Neural cell (in vitro differentiated cells): ENCODE measurements at regions not wholly inside any gene's neighbourhood (a gene's known extent, or its start where the extent isn't known, plus 50 kb on each side); places are given as distances from the start of the nearest gene placed in this dataset.

Experiments
- H2AFZ ChIP-seq: fragments of 200-600, 300-800 bp; sonication (generic), shearing (Covaris generic); 2 replicates; pipeline ENCODE4 v1.6.0; 2014; ENCODE audit warnings: low read depth, mild to moderate bottlenecking, antibody characterized with exemption, low read length, moderate library complexity
- H3F3A ChIP-seq: fragments of 200-600 bp; shearing (Covaris generic); 2 replicates; pipeline ENCODE4 v1.6.1; 2016; ENCODE audit warnings: mild to moderate bottlenecking, moderate library complexity, mixed read lengths, antibody characterized with exemption, low read length; ENCODE audit not compliant: insufficient read depth, poor library complexity, severe bottlenecking
- H3K27ac ChIP-seq: fragments of 200-600, 300-800 bp; sonication (generic), shearing (Covaris generic); 2 replicates; pipeline ENCODE4 v1.5.1; 2014; ENCODE audit warnings: mild to moderate bottlenecking, low read length, moderate library complexity
- H3K27me3 ChIP-seq: fragments of 300-800, 200-600 bp; sonication (generic), shearing (Covaris generic); 2 replicates; pipeline ENCODE4 v1.6.0; 2014; ENCODE audit warnings: mild to moderate bottlenecking, low read depth, low read length, moderate library complexity; ENCODE audit not compliant: insufficient read depth
- H3K36me3 ChIP-seq: fragments of 300-800, 200-600 bp; sonication (generic), shearing (Covaris generic); 2 replicates; pipeline ENCODE4 v1.5.1; 2014; ENCODE audit warnings: mild to moderate bottlenecking, antibody characterized with exemption, low read length, moderate library complexity; ENCODE audit not compliant: insufficient read depth
- H3K4me2 ChIP-seq: fragments of 300-800, 200-600 bp; sonication (generic), shearing (Covaris generic); 2 replicates; pipeline ENCODE4 v1.6.0; 2014; ENCODE audit warnings: mild to moderate bottlenecking, low read length
- H3K4me3 ChIP-seq: fragments of 300-800, 200-600 bp; sonication (generic), shearing (Covaris generic); 2 replicates; pipeline ENCODE4 v1.5.1; 2014; ENCODE audit warnings: mild to moderate bottlenecking, low read length, moderate library complexity
- H3K79me2 ChIP-seq: fragments of 200-600 bp; shearing (Covaris generic); replicated peaks from 2 replicates; pipeline ENCODE4 v1.6.0; 2014; ENCODE audit warnings: mild to moderate bottlenecking, low read length, moderate library complexity; ENCODE audit not compliant: insufficient read depth
- H3K9ac ChIP-seq: fragments of 300-800, 200-600 bp; sonication (generic), shearing (Covaris generic); 2 replicates; pipeline ENCODE4 v1.6.1; 2016; ENCODE audit warnings: mild to moderate bottlenecking, low read length, mixed read lengths
- H3K9me2 ChIP-seq: fragments of 200-600 bp; shearing (Covaris generic); 2 replicates; pipeline ENCODE4 v1.6.1; 2016; ENCODE audit warnings: mild to moderate bottlenecking, low read length, mixed read lengths; ENCODE audit not compliant: insufficient read depth
- H3K9me3 ChIP-seq: fragments of 200-600, 300-800 bp; sonication (generic), shearing (Covaris generic); 2 replicates; pipeline ENCODE4 v1.6.1; 2016; ENCODE audit warnings: mild to moderate bottlenecking, mixed run types, low read length, moderate library complexity, mixed read lengths
- H4K20me1 ChIP-seq: fragments of 200-600 bp; shearing (Covaris generic); 2 replicates; pipeline ENCODE4 v1.6.1; 2016; ENCODE audit warnings: mild to moderate bottlenecking, mixed run types; ENCODE audit not compliant: insufficient read depth
- CTCF ChIP-seq: fragments of 450-650 bp; IDR thresholded peaks from 2 replicates; pipeline ENCODE4 v1.5.1; 2014; ENCODE audit warnings: antibody characterized with exemption, mild to moderate bottlenecking, moderate library complexity; ENCODE audit not compliant: poor library complexity, severe bottlenecking
- EP300 ChIP-seq: fragments of 450-650 bp; conservative IDR thresholded peaks from 2 replicates; pipeline ENCODE4 v1.6.1; 2014; ENCODE audit warnings: antibody characterized with exemption, mild to moderate bottlenecking, moderate library complexity; ENCODE audit not compliant: poor library complexity, severe bottlenecking
- EZH2 ChIP-seq: fragments of 200-600, 300-800 bp; shearing (Covaris generic), sonication (generic); IDR thresholded peaks from 2 replicates; pipeline ENCODE4 v1.6.1; 2014; ENCODE audit warnings: antibody characterized with exemption, low read length, borderline replicate concordance, mild to moderate bottlenecking; ENCODE audit not compliant: insufficient read depth, poor library complexity, severe bottlenecking
- MXI1 ChIP-seq: fragments of 450-650 bp; conservative IDR thresholded peaks from 2 replicates; pipeline ENCODE4 v1.6.1; 2014; ENCODE audit warnings: antibody characterized with exemption, mild to moderate bottlenecking; ENCODE audit not compliant: poor library complexity, severe bottlenecking
- POLR2AphosphoS5 ChIP-seq: IDR thresholded peaks from 2 replicates; pipeline ENCODE4 v1.6.1; 2012
- RAD21 ChIP-seq: fragments of 450-650 bp; conservative IDR thresholded peaks from 2 replicates; pipeline ENCODE4 v1.6.1; 2014; ENCODE audit warnings: antibody characterized with exemption, mild to moderate bottlenecking, moderate library complexity
- REST ChIP-seq: IDR thresholded peaks from 2 replicates; pipeline ENCODE4 v1.6.1; 2012; ENCODE audit warnings: borderline replicate concordance
- SMC3 ChIP-seq: fragments of 450-650 bp; conservative IDR thresholded peaks from 2 replicates; pipeline ENCODE4 v1.6.1; 2014; ENCODE audit warnings: antibody characterized with exemption, mild to moderate bottlenecking, moderate library complexity; ENCODE audit not compliant: poor library complexity
- TAF1 ChIP-seq: IDR thresholded peaks from 2 replicates; pipeline ENCODE4 v1.6.1; 2012; ENCODE audit warnings: low read depth

- no peaks in the 10 kb centered on the region for H3K79me2 ChIP-seq
- no peaks in the 10 kb centered on the region for H3K9me2 ChIP-seq
- no peaks in the 10 kb centered on the region for H3K27me3 ChIP-seq
- H3K27ac ChIP-seq, result no peak overlapping the region
- no peaks in the 10 kb centered on the region for H3K36me3 ChIP-seq
- TF ChIP-seq MXI1, result no peak
- no peak for TF ChIP-seq EZH2
- no peak for TF ChIP-seq TAF1
- TF ChIP-seq POLR2AphosphoS5, result no peak
- TF ChIP-seq SMC3, result no peak
- no peak for TF ChIP-seq EP300
- TF ChIP-seq REST, result no peak
- TF ChIP-seq CTCF, result no peak
- TF ChIP-seq RAD21, result no peak
- no peak overlapping the region for H3K4me3 ChIP-seq
- no peak overlapping the region for H3K9ac ChIP-seq
- no peaks in the 10 kb centered on the region for H3F3A ChIP-seq
- no peak overlapping the region for H2AFZ ChIP-seq
- H4K20me1 ChIP-seq, result no peaks in the 10 kb centered on the region
- H3K9me3 ChIP-seq, result no peaks in the 10 kb centered on the region
- H3K4me2 ChIP-seq, result no peak overlapping the region
Measured at GRCh38 chr14:65840786-65841185, 428.3 kb downstream of the FUT8 start.

- Histone ChIP-seq H3K27me3 (no peaks in the 10 kb centered on the region), H3K79me2 (no peaks in the 10 kb centered on the region), H3K4me2 (peak overlapping the region; percentile 33), H3K9ac (peak overlapping the region; percentile 51), H3K36me3 (no peaks in the 10 kb centered on the region), H3K27ac (peak overlapping the region; percentile 85), H2AFZ (peak overlapping the region; percentile 21), H3F3A (peaks cover 6% of the 10 kb centered on the region), H3K9me2 (no peaks in the 10 kb centered on the region), H4K20me1 (no peaks in the 10 kb centered on the region), H3K4me3 (peak overlapping the region; percentile 37), H3K9me3 (no peaks in the 10 kb centered on the region)
- TF ChIP-seq CTCF, result no peak
- peak; percentile 44 for TF ChIP-seq RAD21
- peak; percentile 12 for TF ChIP-seq REST
- TF ChIP-seq MXI1, result no peak
- TF ChIP-seq SMC3, result peak; percentile 38
Measured at GRCh38 chr14:65846196-65846868, 433.8 kb downstream of the FUT8 start.
